ENCODE measurements at regions not wholly inside any gene's neighbourhood (a gene's known extent, or its start where the extent isn't known, plus 50 kb on each side); places are given as distances from the start of the nearest gene placed in this dataset.
"Not testable (repeated sequence)": the region's sequence is repeated elsewhere in the genome, so short reads cannot be mapped to it uniquely, and the experiment has no call there.

DNA sequence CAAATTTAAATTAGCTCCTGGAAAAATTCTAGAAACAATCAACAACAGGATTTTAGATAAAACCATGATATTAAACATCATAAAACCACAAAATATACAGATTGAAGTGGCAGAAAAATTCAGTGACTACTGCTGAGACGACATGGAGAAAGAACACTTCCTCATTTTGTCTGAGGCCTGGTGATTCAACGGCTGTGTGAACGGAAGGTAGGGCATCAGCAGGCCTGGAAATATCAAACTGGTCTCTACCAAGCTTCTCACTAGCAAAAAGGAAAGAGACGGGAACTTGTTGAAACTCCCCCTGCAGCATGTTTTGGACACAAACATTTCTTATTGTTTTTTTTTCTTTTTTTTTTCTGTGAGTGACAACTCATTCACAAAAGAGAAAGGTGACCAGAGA lies 58.0 kb upstream of the AHI1 start:
- H2AFZ ChIP-seq (ENCODE audit: low read length) = no peak overlapping the region
- H3K79me2 ChIP-seq (ENCODE audit: control insufficient read depth, insufficient read depth, low read length) = no peaks in the 10 kb centered on the region
- no peaks in the 10 kb centered on the region for H4K20me1 ChIP-seq (ENCODE audit: control insufficient read depth, extremely low read depth, insufficient read depth, low read length)
- DNase-seq (ENCODE audit: low read depth in 2 of 2) = no peak
- no peak overlapping the region for H3K4me3 ChIP-seq (replicated peaks in 1 of 4; ENCODE audit: control extremely low read depth in 1 of 4, insufficient read depth in 1 of 4, low read depth in 3 of 4, low read length in 4 of 4)
- H3K9ac ChIP-seq (ENCODE audit: insufficient read depth, low read length) = no peak overlapping the region
- no peaks in the 10 kb centered on the region for H3K36me3 ChIP-seq (ENCODE audit: control insufficient read depth, insufficient read depth, low read length)
- TF ChIP-seq EZH2 (IDR thresholded peaks at IDR 0.05; ENCODE audit: low read length, missing control alignments) = no peak
- TF ChIP-seq, protein P1, sequence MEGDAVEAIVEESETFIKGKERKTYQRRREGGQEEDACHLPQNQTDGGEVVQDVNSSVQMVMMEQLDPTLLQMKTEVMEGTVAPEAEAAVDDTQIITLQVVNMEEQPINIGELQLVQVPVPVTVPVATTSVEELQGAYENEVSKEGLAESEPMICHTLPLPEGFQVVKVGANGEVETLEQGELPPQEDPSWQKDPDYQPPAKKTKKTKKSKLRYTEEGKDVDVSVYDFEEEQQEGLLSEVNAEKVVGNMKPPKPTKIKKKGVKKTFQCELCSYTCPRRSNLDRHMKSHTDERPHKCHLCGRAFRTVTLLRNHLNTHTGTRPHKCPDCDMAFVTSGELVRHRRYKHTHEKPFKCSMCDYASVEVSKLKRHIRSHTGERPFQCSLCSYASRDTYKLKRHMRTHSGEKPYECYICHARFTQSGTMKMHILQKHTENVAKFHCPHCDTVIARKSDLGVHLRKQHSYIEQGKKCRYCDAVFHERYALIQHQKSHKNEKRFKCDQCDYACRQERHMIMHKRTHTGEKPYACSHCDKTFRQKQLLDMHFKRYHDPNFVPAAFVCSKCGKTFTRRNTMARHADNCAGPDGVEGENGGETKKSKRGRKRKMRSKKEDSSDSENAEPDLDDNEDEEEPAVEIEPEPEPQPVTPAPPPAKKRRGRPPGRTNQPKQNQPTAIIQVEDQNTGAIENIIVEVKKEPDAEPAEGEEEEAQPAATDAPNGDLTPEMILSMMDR (conservative IDR thresholded peaks at IDR 0.05 in 1 of 2, IDR thresholded peaks at IDR 0.05 in 1 of 2; ENCODE audit: low read depth in 1 of 2, low read length in 2 of 2) = no peak
- no peak overlapping the region for H3K4me2 ChIP-seq (ENCODE audit: extremely low read depth, insufficient read depth, low read length)
- no peak overlapping the region for H3K27ac ChIP-seq (ENCODE audit: insufficient read depth, low read length)
- H3K9me3 ChIP-seq (ENCODE audit: control insufficient read depth, insufficient read depth, low read depth, low read length) = no peaks in the 10 kb centered on the region
- no peaks in the 10 kb centered on the region for H3K4me1 ChIP-seq (ENCODE audit: control insufficient read depth, extremely low read depth, insufficient read depth, low read length)
- H3K27me3 ChIP-seq (ENCODE audit: control insufficient read depth, insufficient read depth, low read length) = no peaks in the 10 kb centered on the region

DNA sequence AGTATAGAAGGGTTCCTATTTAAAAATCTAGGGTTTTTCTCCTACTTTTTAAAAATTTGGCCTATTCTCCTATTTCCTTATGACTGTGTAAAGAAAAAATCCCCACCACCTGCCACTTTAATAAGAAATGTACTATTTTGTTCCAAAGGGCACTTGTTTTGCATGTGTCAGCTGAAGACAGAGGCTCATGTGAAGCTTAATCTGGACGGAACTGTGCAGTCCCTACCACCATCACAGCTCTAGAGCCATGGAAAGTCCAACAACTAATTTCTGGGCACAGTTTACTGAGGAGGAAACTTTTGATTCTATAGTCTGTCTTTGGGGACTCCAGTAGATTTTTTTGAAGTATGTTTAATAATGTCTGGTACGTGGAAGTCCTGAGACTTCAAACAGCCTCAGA lies 60.0 kb upstream of the AHI1 start:
- Histone ChIP-seq H3K27me3 (ENCODE audit: control insufficient read depth, insufficient read depth, low read length) (no peaks in the 10 kb centered on the region), H3K36me3 (ENCODE audit: control insufficient read depth, insufficient read depth, low read length) (no peaks in the 10 kb centered on the region), H2AFZ (ENCODE audit: low read length) (no peak overlapping the region), H3K9me3 (ENCODE audit: control insufficient read depth, insufficient read depth, low read depth, low read length) (no peaks in the 10 kb centered on the region), H3K27ac (ENCODE audit: insufficient read depth, low read length) (no peak overlapping the region), H4K20me1 (ENCODE audit: control insufficient read depth, extremely low read depth, insufficient read depth, low read length) (no peaks in the 10 kb centered on the region), H3K4me2 (ENCODE audit: extremely low read depth, insufficient read depth, low read length) (no peak overlapping the region), H3K9ac (ENCODE audit: insufficient read depth, low read length) (no peak overlapping the region), H3K4me1 (ENCODE audit: control insufficient read depth, extremely low read depth, insufficient read depth, low read length) (no peaks in the 10 kb centered on the region), H3K79me2 (ENCODE audit: control insufficient read depth, insufficient read depth, low read length) (no peaks in the 10 kb centered on the region), H3K4me3 (replicated peaks in 1 of 4; ENCODE audit: control extremely low read depth in 1 of 4, insufficient read depth in 1 of 4, low read depth in 3 of 4, low read length in 4 of 4) (no peak overlapping the region)
- TF ChIP-seq EZH2 (IDR thresholded peaks at IDR 0.05; ENCODE audit: low read length, missing control alignments) = no peak
- TF ChIP-seq, protein P1 (conservative IDR thresholded peaks at IDR 0.05 in 1 of 2, IDR thresholded peaks at IDR 0.05 in 1 of 2; ENCODE audit: low read depth in 1 of 2, low read length in 2 of 2) = no peak
- no peak for DNase-seq (ENCODE audit: low read depth in 2 of 2)

DNA sequence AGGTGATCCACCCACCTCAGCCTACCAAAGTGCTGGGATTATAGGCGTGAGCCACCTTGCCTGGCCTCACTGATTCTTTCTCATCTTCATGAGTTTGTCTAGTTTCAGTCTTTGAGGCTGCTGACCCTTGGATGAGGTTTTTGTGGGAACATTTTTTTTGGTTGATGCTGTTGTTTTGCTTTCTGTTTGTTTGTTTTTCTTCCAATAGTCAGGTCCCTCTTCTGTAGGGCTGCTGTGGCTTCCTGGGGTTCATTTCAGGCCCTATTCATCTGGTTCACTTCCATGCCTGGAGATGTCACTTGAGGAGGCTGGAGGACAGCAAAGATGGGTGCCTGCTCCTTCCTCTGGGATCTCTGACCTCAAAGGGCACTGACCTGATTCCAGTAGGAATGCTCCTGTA lies 68.1 kb upstream of the AHI1 start:
- H4K20me1 ChIP-seq (ENCODE audit: control insufficient read depth, extremely low read depth, insufficient read depth, low read length); DNase-seq (ENCODE audit: low read depth in 2 of 2): not testable (repeated sequence)

More for the DNA sequence above, 68.1 kb upstream of the AHI1 start:
- H3K27me3 ChIP-seq (ENCODE audit: control insufficient read depth, insufficient read depth, low read length); H3K4me2 ChIP-seq (ENCODE audit: extremely low read depth, insufficient read depth, low read length); H3K9ac ChIP-seq (ENCODE audit: insufficient read depth, low read length); H3K9me3 ChIP-seq (ENCODE audit: control insufficient read depth, insufficient read depth, low read depth, low read length); H3K79me2 ChIP-seq (ENCODE audit: control insufficient read depth, insufficient read depth, low read length); H3K27ac ChIP-seq (ENCODE audit: insufficient read depth, low read length); H3K36me3 ChIP-seq (ENCODE audit: control insufficient read depth, insufficient read depth, low read length); H2AFZ ChIP-seq (ENCODE audit: low read length); H3K4me1 ChIP-seq (ENCODE audit: control insufficient read depth, extremely low read depth, insufficient read depth, low read length); H3K4me3 ChIP-seq (replicated peaks in 1 of 4; ENCODE audit: control extremely low read depth in 1 of 4, insufficient read depth in 1 of 4, low read depth in 3 of 4, low read length in 4 of 4): not testable (repeated sequence)
